ENCODE measurements at regions not wholly inside any gene's neighbourhood (a gene's known extent, or its start where the extent isn't known, plus 50 kb on each side); places are given as distances from the start of the nearest gene placed in this dataset.

- TF ChIP-seq CTCF (IDR thresholded peaks at IDR 0.05) (no peak), POLR2A (IDR thresholded peaks at IDR 0.05) (no peak)
Measured at GRCh38 chr9:89889865-89890264, 285.1 kb downstream of the GADD45G start.
